ENCODE measurements at regions not wholly inside any gene's neighbourhood (a gene's known extent, or its start where the extent isn't known, plus 50 kb on each side); places are given as distances from the start of the nearest gene placed in this dataset.

GRCh38 chr5:91839233-91839632, 456.1 kb upstream of the ARRDC3 start:
- no peak for DNase-seq (ENCODE audit: low spot score, unreplicated experiment)
- Mint-ChIP-seq H3K36me3 (ENCODE audit: insufficient read depth) (no peaks in the 10 kb centered on the region), H3K4me1 (ENCODE audit: low read depth) (no peaks in the 10 kb centered on the region), H3K9me3 (ENCODE audit: low read depth) (no peaks in the 10 kb centered on the region), H3K27me3 (no peaks in the 10 kb centered on the region), H3K27ac (no peak overlapping the region), H3K4me3 (ENCODE audit: low read depth) (no peak overlapping the region)
- no peak for TF ChIP-seq CTCF (IDR thresholded peaks at IDR 0.05; ENCODE audit: unreplicated experiment)

GRCh38 chr5:91830361-91830953, 447.3 kb upstream of the ARRDC3 start:
- Mint-ChIP-seq H3K9me3 (ENCODE audit: low read depth) (no peaks in the 10 kb centered on the region), H3K4me3 (ENCODE audit: low read depth) (no peak overlapping the region), H3K27ac (no peak overlapping the region), H3K4me1 (ENCODE audit: low read depth) (peaks cover 4% of the 10 kb centered on the region), H3K27me3 (no peaks in the 10 kb centered on the region), H3K36me3 (ENCODE audit: insufficient read depth) (no peaks in the 10 kb centered on the region)
- no peak for DNase-seq (ENCODE audit: low spot score, unreplicated experiment)
- TF ChIP-seq CTCF (IDR thresholded peaks at IDR 0.05; ENCODE audit: unreplicated experiment) = no peak

GRCh38 chr5:91825618-91826017, 442.5 kb upstream of the ARRDC3 start:
- H3K4me1 Mint-ChIP-seq (ENCODE audit: low read depth) = no peaks in the 10 kb centered on the region
- H3K36me3 Mint-ChIP-seq (ENCODE audit: insufficient read depth) = no peaks in the 10 kb centered on the region
- no peaks in the 10 kb centered on the region for H3K27me3 Mint-ChIP-seq
- H3K9me3 Mint-ChIP-seq (ENCODE audit: low read depth) = no peaks in the 10 kb centered on the region
- no peak for DNase-seq (ENCODE audit: low spot score, unreplicated experiment)
- no peak for TF ChIP-seq CTCF (IDR thresholded peaks at IDR 0.05; ENCODE audit: unreplicated experiment)
- no peak overlapping the region for H3K4me3 Mint-ChIP-seq (ENCODE audit: low read depth)
- H3K27ac Mint-ChIP-seq = peak overlapping the region; percentile 26

GRCh38 chr5:91824406-91824805, 441.3 kb upstream of the ARRDC3 start:
- Mint-ChIP-seq H3K27me3 (no peaks in the 10 kb centered on the region), H3K9me3 (ENCODE audit: low read depth) (no peaks in the 10 kb centered on the region), H3K27ac (no peak overlapping the region), H3K36me3 (ENCODE audit: insufficient read depth) (no peaks in the 10 kb centered on the region), H3K4me1 (ENCODE audit: low read depth) (no peaks in the 10 kb centered on the region), H3K4me3 (ENCODE audit: low read depth) (no peak overlapping the region)
- no peak for TF ChIP-seq CTCF (IDR thresholded peaks at IDR 0.05; ENCODE audit: unreplicated experiment)
- no peak for DNase-seq (ENCODE audit: low spot score, unreplicated experiment)

- TF ChIP-seq CTCF (IDR thresholded peaks at IDR 0.05; ENCODE audit: unreplicated experiment) = no peak
- no peaks in the 10 kb centered on the region for H3K27me3 Mint-ChIP-seq
- no peaks in the 10 kb centered on the region for H3K9me3 Mint-ChIP-seq (ENCODE audit: low read depth)
- no peak overlapping the region for H3K4me3 Mint-ChIP-seq (ENCODE audit: low read depth)
- no peaks in the 10 kb centered on the region for H3K4me1 Mint-ChIP-seq (ENCODE audit: low read depth)
- H3K36me3 Mint-ChIP-seq (ENCODE audit: insufficient read depth) = no peaks in the 10 kb centered on the region
- DNase-seq (ENCODE audit: low spot score, unreplicated experiment) = no peak
- no peak overlapping the region for H3K27ac Mint-ChIP-seq
These were observed 437.8 kb upstream of the ARRDC3 start for GRCh38 chr5:91820874-91821273.
